Spleen (tissue), 11 donors: ENCODE measurements at regions not wholly inside any gene's neighbourhood (a gene's known extent, or its start where the extent isn't known, plus 50 kb on each side); places are given as distances from the start of the nearest gene placed in this dataset.

ENCODE experiments used
- DNase-seq: peaks from one replicate; pipeline ENCODE4 v3.0.0-alpha.2; 2020
- H3K27ac ChIP-seq, 8 donors: fragments of 200-600 bp; sonication (generic) in 7 of 8; 1 replicate in 4 of 8; 2 replicates in 4 of 8; pipeline versions ENCODE4 v1.5.0 to v1.8.0; 2016 to 2021; ENCODE audit warnings: inconsistent platforms in 4 of 8, mild to moderate bottlenecking in 4 of 8, moderate library complexity in 1 of 8
- H3K27me3 ChIP-seq, 7 donors: fragments of 200-600 bp; sonication (generic) in 6 of 7; replicated peaks in 1 of 7; 1 replicate in 4 of 7; 2 replicates in 3 of 7; pipeline versions ENCODE4 v1.5.0 to v1.8.0; 2016 to 2021; ENCODE audit warnings: inconsistent platforms in 3 of 7, mild to moderate bottlenecking in 1 of 7
- H3K36me3 ChIP-seq, 6 donors: fragments of 200-600 bp; sonication (generic) in 5 of 6; 1 replicate in 4 of 6; 2 replicates in 2 of 6; pipeline versions ENCODE4 v1.5.0 to v1.8.0; 2016 to 2021; ENCODE audit warnings: inconsistent platforms in 2 of 6
- H3K4me1 ChIP-seq, 6 donors: fragments of 200-600 bp; sonication (generic) in 5 of 6; 1 replicate in 3 of 6; 2 replicates in 3 of 6; pipeline versions ENCODE4 v1.5.0 to v1.8.0; 2016 to 2021; ENCODE audit warnings: inconsistent platforms in 3 of 6
- H3K4me3 ChIP-seq, 8 donors: fragments of 200-600 bp; sonication (generic) in 7 of 8; 1 replicate in 4 of 8; 2 replicates in 4 of 8; pipeline versions ENCODE4 v1.5.0 to v1.8.0; 2016 to 2021; ENCODE audit warnings: inconsistent platforms in 4 of 8, mild to moderate bottlenecking in 4 of 8, moderate library complexity in 2 of 8
- H3K9me3 ChIP-seq, 8 donors: fragments of 200-600 bp; sonication (generic) in 7 of 8; 1 replicate in 4 of 8; 2 replicates in 4 of 8; pipeline versions ENCODE4 v1.5.0 to v1.8.0; 2016 to 2021; ENCODE audit warnings: inconsistent platforms in 4 of 8
- CTCF ChIP-seq, 11 experiments: fragments of 200-600 bp in 7 of 11; fragments of 450-650 bp in 4 of 11; sonication (generic) in 4 of 11; IDR thresholded peaks in 8 of 11; conservative IDR thresholded peaks in 3 of 11; 1 replicate in 7 of 11; 2 replicates in 4 of 11; pipeline versions ENCODE4 v1.4.0 to v1.8.0; 2016 to 2021; ENCODE audit warnings: antibody characterized with exemption in 11 of 11, inconsistent platforms in 4 of 11, mild to moderate bottlenecking in 1 of 11
- POLR2A ChIP-seq, 3 donors: fragments of 450-650 bp; IDR thresholded peaks; one replicate each; pipeline ENCODE4 v1.5.1; 2017; ENCODE audit warnings: antibody characterized with exemption in 3 of 3, mild to moderate bottlenecking in 1 of 3
- POLR2AphosphoS5 ChIP-seq, 3 donors: sonication (generic); formaldehyde crosslinking; IDR thresholded peaks; one replicate each; pipeline ENCODE4 v1.5.1; 2017; ENCODE audit warnings: antibody characterized with exemption in 3 of 3
- WGBS, 5 donors: extraction: QIAGEN DNeasy Blood & Tissue Kit in 3 of 5; methylation state at CpG; one replicate each; pipeline versions ENCODE4 v1.1.5 to v1.1.7; 2013 to 2018; 5-methylcytosine and 5-hydroxymethylcytosine counted together
- intact Hi-C: fragments of 100-400 bp; cut with DNase I; formaldehyde crosslinking; loops from one replicate; pipeline ENCODE4 v1.15.0; 2023; ENCODE audit warnings: low total_unique reads
- donor health status: healthy with polysubstance abuse.
- donor health status: DM: no; HTN: no; CAD: no; lungs with moderate emphysema.
- donor health status: DM: no; HTN: no; CAD: no.
- donor health status: Bipolar disorder and iron deficiency.
- donor health status: healthy.
- donor health status: DM: no; HTN: no; CAD: no.
- donor health status: DM: yes; HTN: yes; CAD: no.

GRCh38 chr6:132068766-132069165, 117.6 kb upstream of the CCN2 start:
- H3K27ac ChIP-seq, result no peak overlapping the region
- H3K36me3 ChIP-seq, result no peaks in the 10 kb centered on the region
- intact Hi-C loops, result no loop called here
- TF ChIP-seq POLR2A (IDR thresholded peaks at IDR 0.05) (no peak), CTCF (IDR thresholded peaks at IDR 0.05 in 8 of 11, conservative IDR thresholded peaks at IDR 0.05 in 3 of 11) (no peak), POLR2AphosphoS5 (IDR thresholded peaks at IDR 0.05) (no peak)
- 74 to 90% (median 84%) methylated on average over 3 of the region's 3 CpGs for WGBS, 5 donors
- H3K27me3 ChIP-seq, result no peaks in the 10 kb centered on the region
- H3K4me3 ChIP-seq, result no peak overlapping the region
- no peak for DNase-seq
- H3K4me1 ChIP-seq, result no peaks in the 10 kb centered on the region
- no peaks in the 10 kb centered on the region for H3K9me3 ChIP-seq

GRCh38 chr6:132067286-132067685, 116.1 kb upstream of the CCN2 start:
- no peak for DNase-seq
- no peaks in the 10 kb centered on the region for H3K36me3 ChIP-seq
- TF ChIP-seq POLR2AphosphoS5 (IDR thresholded peaks at IDR 0.05), result no peak
- no peak for TF ChIP-seq CTCF (IDR thresholded peaks at IDR 0.05 in 8 of 11, conservative IDR thresholded peaks at IDR 0.05 in 3 of 11)
- no peak for TF ChIP-seq POLR2A (IDR thresholded peaks at IDR 0.05)
- H3K4me1 ChIP-seq, result no peaks in the 10 kb centered on the region
- WGBS, 5 donors, result 23 to 32% (median 28%) methylated on average over 4 of the region's 4 CpGs
- H3K4me3 ChIP-seq, result no peak overlapping the region
- intact Hi-C loops, result no loop called here
- no peak overlapping the region for H3K27ac ChIP-seq
- H3K27me3 ChIP-seq, result no peaks in the 10 kb centered on the region
- no peaks in the 10 kb centered on the region for H3K9me3 ChIP-seq

- Histone ChIP-seq H3K9me3 (no peaks in the 10 kb centered on the region), H3K27ac (no peak overlapping the region), H3K27me3 (no peaks in the 10 kb centered on the region), H3K4me1 (no peaks in the 10 kb centered on the region), H3K4me3 (no peak overlapping the region), H3K36me3 (no peaks in the 10 kb centered on the region)
- intact Hi-C loops, result no loop called here
- WGBS, 5 donors, result 76 to 87% (median 78%) methylated on average over 2 of the region's 2 CpGs
- TF ChIP-seq CTCF (IDR thresholded peaks at IDR 0.05 in 8 of 11, conservative IDR thresholded peaks at IDR 0.05 in 3 of 11) (no peak), POLR2AphosphoS5 (IDR thresholded peaks at IDR 0.05) (no peak), POLR2A (IDR thresholded peaks at IDR 0.05) (no peak)
- no peak for DNase-seq
Measured at GRCh38 chr6:132065556-132065955, 114.4 kb upstream of the CCN2 start.

GRCh38 chr6:132063738-132064137, 112.6 kb upstream of the CCN2 start:
- TF ChIP-seq CTCF (IDR thresholded peaks at IDR 0.05 in 8 of 11, conservative IDR thresholded peaks at IDR 0.05 in 3 of 11) (no peak), POLR2AphosphoS5 (IDR thresholded peaks at IDR 0.05) (no peak), POLR2A (IDR thresholded peaks at IDR 0.05) (no peak)
- intact Hi-C loops, result no loop called here
- WGBS, 5 donors, result 66 to 82% (median 71%) methylated on average over 2 of the region's 2 CpGs
- Histone ChIP-seq H3K9me3 (no peaks in the 10 kb centered on the region), H3K4me3 (no peak overlapping the region), H3K27ac (no peak overlapping the region), H3K36me3 (no peaks in the 10 kb centered on the region), H3K27me3 (no peaks in the 10 kb centered on the region), H3K4me1 (no peaks in the 10 kb centered on the region)
- DNase-seq, result no peak
